OCI-LY7 (cell line): ENCODE measurements at regions not wholly inside any gene's neighbourhood (a gene's known extent, or its start where the extent isn't known, plus 50 kb on each side); places are given as distances from the start of the nearest gene placed in this dataset.

Experiments used
- CTCF ChIP-seq: fragments of 200-600 bp; sonication (generic); conservative IDR thresholded peaks from 2 replicates; pipeline ENCODE4 v1.5.1; 2014; ENCODE audit warnings: mild to moderate bottlenecking, antibody characterized with exemption, low read length, moderate library complexity, mixed read lengths
- EZH2phosphoT487 ChIP-seq: fragments of 200-600 bp; sonication (generic); IDR thresholded peaks from 2 replicates; pipeline ENCODE4 v1.6.1; 2018; ENCODE audit warnings: low read depth, borderline replicate concordance, mild to moderate bottlenecking, mixed run types, antibody characterized with exemption, low read length, moderate library complexity, mixed read lengths

GRCh38 chrX:99522450-99522849 lies 887.6 kb downstream of the PCDH19 start:
- TF ChIP-seq CTCF (no peak), EZH2phosphoT487 (no peak)
